Sciatic nerve (tissue), 2 donors: ENCODE measurements at regions not wholly inside any gene's neighbourhood (a gene's known extent, or its start where the extent isn't known, plus 50 kb on each side); places are given as distances from the start of the nearest gene placed in this dataset.

Source experiments
- ATAC-seq: fragments of 200-7000 bp; cut with Tn5 transposase; one replicate; pipeline ENCODE4 v1.9.1; 2020; ENCODE audit warnings: mild to moderate bottlenecking, moderate library complexity
- DNase-seq: peaks from one replicate; pipeline ENCODE4 v3.0.0-alpha.2; 2020; ENCODE audit warnings: low spot score
- intact Hi-C: fragments of 100-400 bp; cut with DNase I; formaldehyde crosslinking; loops from one replicate; pipeline ENCODE4 v1.14.2; 2022
- donor health status: DM: no; HTN: no; CAD: no.
- donor health status: DM: no; HTN: no; CAD: no.

- ATAC-seq: no peak
- no peak for DNase-seq
- intact Hi-C loops: no loop called here
Measured at GRCh38 chr12:60257063-60257462, 661.2 kb downstream of the SLC16A7 start.

- ATAC-seq: no peak
- intact Hi-C loops: no loop called here
- no peak for DNase-seq
Measured at GRCh38 chr12:60259225-60259624, 663.4 kb downstream of the SLC16A7 start.

- no peak for DNase-seq
- ATAC-seq: no peak
- intact Hi-C loops: no loop called here
Measured at GRCh38 chr12:60262378-60262777, 666.5 kb downstream of the SLC16A7 start.

- ATAC-seq: no peak
- DNase-seq: no peak
- intact Hi-C loops: no loop called here
Measured at GRCh38 chr12:60263161-60263560, 667.3 kb downstream of the SLC16A7 start.

GRCh38 chr12:60263836-60264493 is 668.1 kb downstream of the SLC16A7 start:
- no peak for ATAC-seq
- no peak for DNase-seq
- intact Hi-C loops: no loop called here

GRCh38 chr12:60265741-60266140 is 669.9 kb downstream of the SLC16A7 start:
- intact Hi-C loops: no loop called here
- ATAC-seq (no peak), DNase-seq (no peak)

GRCh38 chr12:60266381-60266852 is 670.6 kb downstream of the SLC16A7 start:
- DNase-seq: no peak
- no peak for ATAC-seq

GRCh38 chr12:60269611-60270269 is 673.9 kb downstream of the SLC16A7 start:
- intact Hi-C loops: loop anchor here (5.0 kb wide), 1 partner anchor 1943 kb away; no protein-coding TSS in a partner anchor
- no peak for ATAC-seq
- no peak for DNase-seq

More at GRCh38 chr12:60266381-60266852, 670.6 kb downstream of the SLC16A7 start:
- intact Hi-C loops: no loop called here

GRCh38 chr12:60271816-60272215 is 676.0 kb downstream of the SLC16A7 start:
- DNase-seq (no peak), ATAC-seq (no peak)
- intact Hi-C loops: loop anchor here (5.0 kb wide), 1 partner anchor 1940 kb away; no protein-coding TSS in a partner anchor

GRCh38 chr12:60278209-60278608 is 682.4 kb downstream of the SLC16A7 start:
- ATAC-seq: no peak
- intact Hi-C loops: no loop called here

GRCh38 chr12:60279221-60279620 is 683.4 kb downstream of the SLC16A7 start:
- intact Hi-C loops: no loop called here
- ATAC-seq (no peak), DNase-seq (no peak)

More at GRCh38 chr12:60278209-60278608, 682.4 kb downstream of the SLC16A7 start:
- DNase-seq: no peak

- DNase-seq: no peak
- intact Hi-C loops: no loop called here
- ATAC-seq: no peak
Measured at GRCh38 chr12:60281522-60281921, 685.7 kb downstream of the SLC16A7 start.

- intact Hi-C loops: no loop called here
- no peak for DNase-seq
Measured at GRCh38 chr12:60290532-60290931, 694.7 kb downstream of the SLC16A7 start.

GRCh38 chr12:60308366-60308991 is 712.6 kb downstream of the SLC16A7 start:
- intact Hi-C loops: loop anchor here (5.0 kb wide), 1 partner anchor 521 kb away; no protein-coding TSS in a partner anchor
- no peak for DNase-seq
- no peak for ATAC-seq

More at GRCh38 chr12:60290532-60290931, 694.7 kb downstream of the SLC16A7 start:
- ATAC-seq: no peak

GRCh38 chr12:60311940-60312339 is 716.1 kb downstream of the SLC16A7 start:
- DNase-seq (no peak), ATAC-seq (no peak)
- intact Hi-C loops: no loop called here

GRCh38 chr12:60317361-60317760 is 721.5 kb downstream of the SLC16A7 start:
- DNase-seq (no peak), ATAC-seq (no peak)
- intact Hi-C loops: no loop called here

GRCh38 chr12:60324746-60325145 is 728.9 kb downstream of the SLC16A7 start:
- DNase-seq (no peak), ATAC-seq (no peak)
- intact Hi-C loops: no loop called here

GRCh38 chr12:60333461-60333860 is 737.6 kb downstream of the SLC16A7 start:
- intact Hi-C loops: no loop called here
- ATAC-seq (no peak), DNase-seq (no peak)

GRCh38 chr12:60335745-60336144 is 739.9 kb downstream of the SLC16A7 start:
- intact Hi-C loops: no loop called here

More at GRCh38 chr12:60335745-60336144, 739.9 kb downstream of the SLC16A7 start:
- ATAC-seq (no peak), DNase-seq (no peak)
